Naive thymus-derived CD4-positive, alpha-beta T cell (primary cell): ENCODE measurements at regions not wholly inside any gene's neighbourhood (a gene's known extent, or its start where the extent isn't known, plus 50 kb on each side); places are given as distances from the start of the nearest gene placed in this dataset.
"Not testable (repeated sequence)": the region's sequence is repeated elsewhere in the genome, so short reads cannot be mapped to it uniquely, and the experiment has no call there.

Experiments used
- ATAC-seq: fragments of 150-1000 bp; cut with Tn5 transposase; 2 replicates; pipeline ENCODE4 v1.10.0; 2021; ENCODE audit warnings: mild to moderate bottlenecking, moderate library complexity
- CTCF ChIA-PET: fragments of 350-600 bp; sonication (Branson Sonifier 250); formaldehyde crosslinking; loops from one replicate; lab custom pipeline; 2021; ENCODE audit warnings: antibody characterized with exemption; lab: Charles Lee
- POLR2A ChIA-PET: fragments of 350-600 bp; sonication (Branson Sonifier 250); formaldehyde crosslinking; loops from one replicate; lab custom pipeline; 2021; ENCODE audit warnings: antibody characterized with exemption, inconsistent platforms; lab: Charles Lee
- DNase-seq, 9 donors: peaks; one replicate each; pipeline versions ENCODE4 v3.0.0 to v3.0.0-alpha.2; 2020 to 2022; ENCODE audit warnings: mixed read lengths in 1 of 9
- H3K27ac ChIP-seq: one replicate; pipeline ENCODE4 v1.7.0; 2013; ENCODE audit warnings: mild to moderate bottlenecking, low read depth, low read length, moderate library complexity
- H3K27me3 ChIP-seq, 2 donors: one replicate each; pipeline ENCODE4 v1.7.0; 2013; ENCODE audit warnings: low read length in 2 of 2, mild to moderate bottlenecking in 2 of 2, moderate library complexity in 2 of 2; ENCODE audit not compliant: control insufficient read depth in 2 of 2, insufficient read depth in 2 of 2
- H3K36me3 ChIP-seq, 3 experiments: 1 replicate in 2 of 3; 2 replicates in 1 of 3; pipeline ENCODE4 v1.7.0; 2013; ENCODE audit warnings: low read length in 3 of 3, mild to moderate bottlenecking in 3 of 3, moderate library complexity in 1 of 3; ENCODE audit not compliant: insufficient read depth in 3 of 3, control insufficient read depth in 2 of 3
- H3K4me1 ChIP-seq, 2 donors: one replicate each; pipeline ENCODE4 v1.7.0; 2013; ENCODE audit warnings: low read length in 2 of 2, mild to moderate bottlenecking in 2 of 2, moderate library complexity in 1 of 2; ENCODE audit not compliant: control insufficient read depth in 2 of 2, insufficient read depth in 2 of 2
- H3K4me3 ChIP-seq: 2 replicates; pipeline ENCODE4 v1.7.0; 2013; ENCODE audit warnings: mild to moderate bottlenecking, low read length
- H3K9me3 ChIP-seq, 3 experiments: 1 replicate in 2 of 3; 2 replicates in 1 of 3; pipeline ENCODE4 v1.7.0; 2013; ENCODE audit warnings: low read length in 3 of 3; ENCODE audit not compliant: control insufficient read depth in 2 of 3
- H3K27ac Mint-ChIP-seq, 9 donors: one replicate each; pipeline ENCODE4 v1.8.0; 2020 to 2022; ENCODE audit warnings: mixed read lengths in 9 of 9, mild to moderate bottlenecking in 8 of 9, moderate library complexity in 5 of 9, inconsistent platforms in 2 of 9
- H3K27me3 Mint-ChIP-seq, 5 donors: one replicate each; pipeline ENCODE4 v1.8.0; 2021 to 2022; ENCODE audit warnings: mixed read lengths in 5 of 5, mild to moderate bottlenecking in 1 of 5
- H3K36me3 Mint-ChIP-seq, 5 donors: one replicate each; pipeline ENCODE4 v1.8.0; 2020 to 2022; ENCODE audit warnings: mixed read lengths in 5 of 5, mild to moderate bottlenecking in 3 of 5, inconsistent platforms in 1 of 5
- H3K4me1 Mint-ChIP-seq, 7 donors: one replicate each; pipeline ENCODE4 v1.8.0; 2020 to 2022; ENCODE audit warnings: mixed read lengths in 7 of 7, mild to moderate bottlenecking in 3 of 7, inconsistent platforms in 1 of 7
- H3K4me3 Mint-ChIP-seq, 10 donors: one replicate each; pipeline ENCODE4 v1.8.0; 2020 to 2022; ENCODE audit warnings: mild to moderate bottlenecking in 10 of 10, mixed read lengths in 10 of 10, moderate library complexity in 6 of 10, inconsistent platforms in 2 of 10
- H3K9me3 Mint-ChIP-seq, 11 donors: one replicate each; pipeline ENCODE4 v1.8.0; 2020 to 2022; ENCODE audit warnings: mixed read lengths in 11 of 11, mild to moderate bottlenecking in 4 of 11, inconsistent platforms in 1 of 11, moderate library complexity in 1 of 11
- intact Hi-C, 2 donors: fragments of 100-400 bp; cut with micrococcal nuclease; formaldehyde crosslinking; loops; one replicate each; pipeline ENCODE4 v1.15.1; 2023

DNA sequence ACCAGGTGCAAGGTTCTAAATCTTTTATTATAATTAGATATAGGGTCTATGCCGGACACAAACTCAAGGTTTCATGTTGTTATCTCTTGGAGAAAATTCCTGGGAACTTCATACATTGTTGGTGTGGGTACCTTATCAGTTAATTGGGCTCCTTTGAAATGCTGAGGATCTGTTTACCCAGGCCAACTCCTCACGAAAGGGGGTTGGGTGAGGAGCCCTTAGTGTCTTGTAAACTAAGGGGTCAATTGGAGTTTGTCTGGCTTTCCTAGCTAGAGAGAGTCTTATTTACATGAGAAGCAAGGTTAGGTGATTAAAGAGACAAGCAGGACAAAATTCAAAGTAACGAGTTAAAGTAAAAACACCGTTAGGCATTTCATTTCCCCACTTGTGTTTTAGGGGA lies 670.9 kb downstream of the TMEM121 start:
- H3K27me3 ChIP-seq, H3K27ac Mint-ChIP-seq, H3K9me3 Mint-ChIP-seq, H3K4me1 ChIP-seq, H3K4me3 ChIP-seq, H3K36me3 Mint-ChIP-seq, H3K9me3 ChIP-seq, H3K4me3 Mint-ChIP-seq, ATAC-seq, H3K27ac ChIP-seq, H3K36me3 ChIP-seq, intact Hi-C loops, DNase-seq: not testable (repeated sequence)
- H3K27me3 Mint-ChIP-seq = peaks cover 0 to 78% (median 20%) of the 10 kb centered on the region in 5 donors
- CTCF ChIA-PET = interaction anchor here (1.2 to 1.5 kb wide), 2 partner anchors 12 to 54 kb away, joined by 4 to 6 read pairs; no protein-coding TSS in a partner anchor
- H3K4me1 Mint-ChIP-seq = peaks cover 8 to 29% (median 22%) of the 10 kb centered on the region in 7 donors
- POLR2A ChIA-PET = interaction anchor here (0.8 kb wide), 1 partner anchor 12 kb away, joined by 3 read pairs; no protein-coding TSS in a partner anchor

DNA sequence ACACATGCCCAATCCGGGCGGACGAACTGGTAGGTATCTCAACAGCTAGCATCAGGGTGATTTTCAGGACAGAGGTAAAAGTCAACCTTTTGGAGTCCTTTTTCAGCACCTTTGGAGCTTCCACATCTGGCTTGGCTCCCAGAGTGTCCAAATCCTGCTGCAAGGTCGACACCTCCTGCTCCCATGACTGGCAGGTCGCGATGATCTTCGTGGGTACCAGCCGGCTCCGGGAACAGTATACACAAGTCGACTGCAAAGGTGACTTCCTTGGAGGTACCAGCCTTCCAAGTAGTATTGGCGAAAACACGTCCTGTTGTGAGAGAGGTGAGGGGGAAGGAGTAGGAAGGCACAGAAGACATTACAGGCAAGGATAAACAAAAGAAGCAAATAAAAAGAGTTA lies 672.7 kb downstream of the TMEM121 start:
- H3K27ac Mint-ChIP-seq = no peak overlapping the region
- no peaks in the 10 kb centered on the region for H3K9me3 Mint-ChIP-seq
- H3K36me3 ChIP-seq = no peaks in the 10 kb centered on the region
- POLR2A ChIA-PET = interaction anchor here (1.8 kb wide), 1 partner anchor 29 kb away, joined by 8 read pairs; no protein-coding TSS in a partner anchor
- no peak overlapping the region for H3K4me3 ChIP-seq
- no peaks in the 10 kb centered on the region for H3K4me1 ChIP-seq
- DNase-seq (no peak), ATAC-seq (no peak)
- H3K27ac ChIP-seq = no peak overlapping the region
- intact Hi-C loops = no loop called here
- CTCF ChIA-PET = interaction anchor here (1.0 to 2.2 kb wide), 6 partner anchors 8 to 58 kb away, joined by 3 to 8 read pairs (median 5); no protein-coding TSS in a partner anchor
- H3K36me3 Mint-ChIP-seq = no peaks in the 10 kb centered on the region
- H3K27me3 ChIP-seq = no peaks in the 10 kb centered on the region
- H3K9me3 ChIP-seq = no peaks in the 10 kb centered on the region
- peaks cover 0 to 74% (median 20%) of the 10 kb centered on the region in 5 donors for H3K27me3 Mint-ChIP-seq
- H3K4me3 Mint-ChIP-seq = peak overlapping the region in 1 of 10 donors; percentile 28
- H3K4me1 Mint-ChIP-seq = peaks cover 10 to 29% (median 22%) of the 10 kb centered on the region in 7 donors

DNA sequence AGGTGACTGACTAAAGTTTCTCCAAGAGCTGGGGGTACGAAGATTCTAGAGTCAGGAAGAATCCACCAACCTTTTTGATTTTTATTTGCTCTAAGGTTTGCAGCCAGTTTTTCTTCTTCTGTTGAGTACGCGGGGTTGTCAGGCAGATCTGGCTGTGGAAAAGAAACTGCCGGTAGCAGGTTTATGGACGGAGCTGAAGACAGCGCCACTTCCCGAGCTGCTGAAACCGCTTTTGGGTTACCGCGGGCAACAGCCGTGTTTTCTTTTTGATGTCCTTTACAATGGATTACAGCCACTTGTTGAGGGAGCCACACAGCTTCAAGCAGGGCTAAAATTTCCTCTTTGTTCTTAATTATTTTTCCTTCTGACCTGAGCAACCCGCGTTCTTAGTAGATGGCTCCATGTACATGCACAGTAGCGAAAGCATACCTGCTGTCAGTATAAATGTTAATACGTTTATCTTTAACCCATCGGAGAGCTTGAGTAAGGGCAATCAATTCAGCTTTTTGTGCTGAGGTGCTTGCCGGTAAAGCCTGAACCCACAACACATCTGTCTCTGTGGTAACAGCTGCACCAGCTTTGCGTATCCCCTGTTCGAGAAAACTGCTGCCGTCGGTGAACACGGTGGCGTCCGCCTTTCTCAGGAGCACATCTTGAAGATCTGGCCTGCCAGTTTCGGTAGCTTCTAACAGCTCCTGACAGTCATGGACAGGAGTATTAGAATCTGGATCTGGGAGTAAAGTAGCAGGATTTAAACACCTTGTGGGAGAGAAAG lies 674.3 kb downstream of the TMEM121 start:
- Histone ChIP-seq H3K9me3 (no peaks in the 10 kb centered on the region), H3K27me3 (no peaks in the 10 kb centered on the region), H3K4me1 (no peaks in the 10 kb centered on the region), H3K27ac (no peak overlapping the region), H3K36me3 (no peaks in the 10 kb centered on the region), H3K4me3 (peak overlapping the region; percentile 22)
- CTCF ChIA-PET = interaction anchor here (0.6 to 2.2 kb wide), 10 partner anchors 9 to 226 kb away, joined by 3 to 18 read pairs (median 5); no protein-coding TSS in a partner anchor
- H3K4me3 Mint-ChIP-seq = peak overlapping the region; percentile 53 to 88 (median 79)
- DNase-seq = peak in 5 of 9 donors; percentile 25 to 55 (median 45)
- no peaks in the 10 kb centered on the region for H3K9me3 Mint-ChIP-seq
- peaks cover 10 to 25% (median 22%) of the 10 kb centered on the region in 7 donors for H3K4me1 Mint-ChIP-seq
- peaks cover 0 to 65% (median 20%) of the 10 kb centered on the region in 5 donors for H3K27me3 Mint-ChIP-seq
- POLR2A ChIA-PET = interaction anchor here (1.0 to 1.8 kb wide), 6 partner anchors 10 to 35 kb away, joined by 3 to 8 read pairs (median 4); no protein-coding TSS in a partner anchor
- peak overlapping the region in 6 of 9 donors; percentile 12 to 83 (median 46) for H3K27ac Mint-ChIP-seq
- H3K36me3 Mint-ChIP-seq = no peaks in the 10 kb centered on the region
- ATAC-seq = peak; percentile 65
- intact Hi-C loops = loop anchor here in 1 of 2 donors (2.0 kb wide), 1 partner anchor 14 kb away; no protein-coding TSS in a partner anchor

DNA sequence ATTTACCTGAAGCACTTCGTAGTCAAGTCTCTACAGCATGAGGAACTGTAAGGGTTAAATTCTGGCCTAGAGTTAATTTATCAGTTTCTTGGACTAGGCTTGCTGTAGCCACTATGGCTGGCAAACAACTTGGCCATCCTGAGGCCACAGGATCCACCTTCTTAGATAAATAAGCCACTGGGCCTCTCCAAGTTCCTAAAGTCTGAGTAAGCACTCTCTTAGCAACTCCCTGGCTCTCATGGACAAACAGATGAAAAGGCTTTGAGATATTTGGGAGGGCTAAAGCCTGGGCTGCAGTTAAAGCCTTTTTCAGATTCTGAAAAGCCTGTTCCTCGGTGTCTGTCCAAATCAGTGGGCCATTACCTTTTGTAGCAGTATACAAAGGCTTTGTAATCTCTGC lies 675.0 kb downstream of the TMEM121 start:
- no peaks in the 10 kb centered on the region for H3K9me3 Mint-ChIP-seq
- H3K4me1 ChIP-seq = no peaks in the 10 kb centered on the region
- no peak for DNase-seq
- H3K27me3 Mint-ChIP-seq = peaks cover 0 to 64% (median 23%) of the 10 kb centered on the region in 5 donors
- H3K4me3 Mint-ChIP-seq = peak overlapping the region in 7 of 10 donors; percentile 70 to 88 (median 83)
- no peak overlapping the region for H3K4me3 ChIP-seq
- H3K36me3 ChIP-seq = no peaks in the 10 kb centered on the region
- ChIA-PET CTCF (interaction anchor here (1.2 to 2.1 kb wide), 3 partner anchors 9 to 32 kb away, joined by 7 to 18 read pairs (median 18); no protein-coding TSS in a partner anchor), POLR2A (interaction anchor here (1.1 to 1.4 kb wide), 2 partner anchors 10 to 22 kb away, joined by 3 read pairs; no protein-coding TSS in a partner anchor)
- H3K27ac Mint-ChIP-seq = peak overlapping the region in 3 of 9 donors; percentile 12 to 58 (median 34)
- H3K4me1 Mint-ChIP-seq = peaks cover 10 to 22% (median 19%) of the 10 kb centered on the region in 7 donors
- ATAC-seq = no peak
- no peaks in the 10 kb centered on the region for H3K9me3 ChIP-seq
- intact Hi-C loops = loop anchor here in 1 of 2 donors (2.0 kb wide), 1 partner anchor 15 kb away; no protein-coding TSS in a partner anchor
- no peak overlapping the region for H3K27ac ChIP-seq
- no peaks in the 10 kb centered on the region for H3K27me3 ChIP-seq
- H3K36me3 Mint-ChIP-seq = no peaks in the 10 kb centered on the region

DNA sequence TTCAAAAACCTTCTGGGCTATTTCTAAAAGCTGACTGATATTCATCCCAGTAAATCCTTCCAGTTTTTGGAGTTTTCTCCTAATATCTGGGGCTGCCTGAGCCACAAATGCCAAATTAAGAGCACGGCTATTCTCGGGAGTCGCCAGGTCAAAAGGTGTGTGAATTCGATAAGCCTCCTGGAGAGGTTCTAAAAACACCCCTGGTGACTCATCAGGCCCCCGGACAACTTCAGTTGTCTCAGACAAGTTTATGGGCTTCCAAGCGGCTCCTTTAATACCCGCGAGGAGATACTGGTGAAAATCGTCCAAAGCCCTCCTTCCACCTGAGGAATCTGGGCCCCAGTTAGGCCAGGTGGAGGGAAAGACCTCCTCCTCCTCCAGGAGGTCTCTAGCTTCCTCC lies 677.1 kb downstream of the TMEM121 start:
- intact Hi-C loops = no loop called here
- Mint-ChIP-seq H3K9me3 (no peaks in the 10 kb centered on the region), H3K4me1 (peaks cover 7 to 19% (median 15%) of the 10 kb centered on the region in 7 donors), H3K36me3 (no peaks in the 10 kb centered on the region), H3K27me3 (peaks cover 0 to 62% (median 24%) of the 10 kb centered on the region in 5 donors), H3K4me3 (no peak overlapping the region), H3K27ac (no peak overlapping the region)
- no peak overlapping the region for H3K4me3 ChIP-seq
- no peaks in the 10 kb centered on the region for H3K9me3 ChIP-seq
- CTCF ChIA-PET = interaction anchor here (1.1 to 1.5 kb wide), 3 partner anchors 21 to 30 kb away, joined by 3 to 6 read pairs (median 4); no protein-coding TSS in a partner anchor
- no peaks in the 10 kb centered on the region for H3K27me3 ChIP-seq
- POLR2A ChIA-PET = no interaction called here
- no peak overlapping the region for H3K27ac ChIP-seq
- ATAC-seq = no peak
- no peaks in the 10 kb centered on the region for H3K4me1 ChIP-seq
- no peaks in the 10 kb centered on the region for H3K36me3 ChIP-seq
- no peak for DNase-seq

DNA sequence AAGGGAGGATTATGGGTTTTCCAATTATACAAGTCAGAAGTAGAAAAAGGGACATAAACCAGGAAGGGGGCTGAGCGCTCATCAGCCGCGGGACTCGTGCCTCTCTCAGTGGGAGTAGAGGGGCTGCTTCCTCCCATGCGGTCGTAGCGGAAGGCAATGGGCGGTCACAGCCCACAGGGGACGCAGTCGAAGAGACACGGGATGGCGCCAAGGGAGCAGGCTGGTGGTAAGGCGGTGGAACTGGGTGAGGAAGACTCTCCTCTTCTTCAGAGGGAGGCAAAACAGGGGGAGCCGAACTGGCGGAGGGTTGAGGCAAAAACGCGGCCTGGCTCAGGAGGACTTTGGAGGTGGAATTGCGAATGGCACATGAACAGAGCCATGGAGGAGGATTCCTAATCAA lies 677.7 kb downstream of the TMEM121 start:
- H3K27ac ChIP-seq = no peak overlapping the region
- ChIA-PET POLR2A (no interaction called here), CTCF (no interaction called here)
- peaks cover 8 to 22% (median 18%) of the 10 kb centered on the region in 7 donors for H3K4me1 Mint-ChIP-seq
- no peaks in the 10 kb centered on the region for H3K36me3 Mint-ChIP-seq
- H3K27me3 Mint-ChIP-seq = peaks cover 0 to 61% (median 21%) of the 10 kb centered on the region in 5 donors
- no peak for DNase-seq
- no peak overlapping the region for H3K27ac Mint-ChIP-seq
- H3K9me3 Mint-ChIP-seq = no peaks in the 10 kb centered on the region
- H3K4me3 Mint-ChIP-seq = no peak overlapping the region
- ATAC-seq = no peak
- no peaks in the 10 kb centered on the region for H3K4me1 ChIP-seq
- H3K4me3 ChIP-seq = no peak overlapping the region
- H3K36me3 ChIP-seq = no peaks in the 10 kb centered on the region
- intact Hi-C loops = no loop called here
- H3K27me3 ChIP-seq = no peaks in the 10 kb centered on the region
- H3K9me3 ChIP-seq = no peaks in the 10 kb centered on the region
